ENCODE measurements at regions not wholly inside any gene's neighbourhood (a gene's known extent, or its start where the extent isn't known, plus 50 kb on each side); places are given as distances from the start of the nearest gene placed in this dataset.

DNA sequence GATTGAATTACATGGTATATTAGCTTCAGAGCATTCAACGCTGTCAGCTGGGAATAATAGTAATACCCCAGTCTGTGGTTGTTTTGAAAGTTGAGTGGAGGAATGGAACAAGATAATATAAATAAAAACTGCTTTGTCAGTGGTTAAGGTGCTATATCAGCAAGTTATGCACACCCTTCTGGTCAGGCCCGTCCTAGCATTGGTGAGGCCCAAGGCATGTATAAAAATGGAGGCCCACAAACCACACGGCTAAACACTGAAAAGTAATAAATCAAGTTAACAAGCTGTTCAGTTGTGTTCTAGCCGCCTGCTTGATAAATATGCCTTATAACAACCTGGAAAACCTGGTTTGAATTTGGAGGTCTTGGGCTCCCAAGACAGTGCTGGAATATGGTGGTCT, 77.4 kb downstream of the PSMG1 start:
- no peak for DNase-seq (ENCODE audit: low read depth in 4 of 4, low spot score in 2 of 4)

- no peak for DNase-seq (ENCODE audit: low read depth in 4 of 4, low spot score in 2 of 4)
Measured at GRCh38 chr21:39105341-39105765, 77.9 kb downstream of the PSMG1 start.

DNA sequence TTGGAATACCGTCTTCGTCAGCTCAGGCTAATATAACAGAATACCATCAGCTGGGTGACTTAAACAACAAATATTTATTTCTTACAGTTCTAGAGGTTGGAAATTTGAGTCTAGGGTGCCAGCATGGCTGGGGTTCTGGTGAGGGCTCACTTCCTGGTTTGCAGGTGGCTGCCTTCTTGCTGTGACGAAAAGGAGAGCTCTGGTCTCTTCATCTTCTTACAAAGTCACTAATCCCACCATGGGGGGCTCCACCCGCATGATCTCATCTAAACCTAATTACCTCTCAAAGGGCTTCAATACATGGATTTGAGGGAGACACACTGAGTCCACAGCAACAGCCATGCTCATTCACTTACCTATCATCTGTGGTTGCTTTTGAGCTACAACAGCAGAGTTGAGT, 78.3 kb downstream of the PSMG1 start:
- DNase-seq (ENCODE audit: low read depth in 4 of 4, low spot score in 2 of 4): no peak

DNA sequence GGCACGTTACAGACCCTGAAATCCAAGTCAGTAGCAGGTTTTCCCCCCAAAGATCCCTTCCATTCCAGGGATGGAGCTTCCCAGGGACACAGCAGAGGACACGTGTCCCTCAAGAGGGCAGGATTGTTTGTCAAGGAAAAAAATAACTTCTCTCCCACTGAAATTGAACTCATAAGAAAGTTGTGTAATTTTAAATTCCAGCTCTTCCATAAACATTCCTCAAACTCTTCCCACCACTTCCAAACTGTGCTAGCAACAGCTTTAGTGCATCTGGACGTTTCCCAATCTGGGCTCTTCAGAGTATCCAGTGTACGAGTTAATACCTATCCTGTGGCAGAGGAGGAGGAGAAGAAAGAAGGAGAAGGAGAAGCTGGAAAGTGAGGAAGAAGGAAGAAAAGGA, 79.6 kb downstream of the PSMG1 start:
- DNase-seq (ENCODE audit: low read depth in 4 of 4, low spot score in 2 of 4): no peak

- no peak for DNase-seq (ENCODE audit: low read depth in 4 of 4, low spot score in 2 of 4)
Measured at GRCh38 chr21:39099859-39100258, 83.4 kb downstream of the PSMG1 start.

DNA sequence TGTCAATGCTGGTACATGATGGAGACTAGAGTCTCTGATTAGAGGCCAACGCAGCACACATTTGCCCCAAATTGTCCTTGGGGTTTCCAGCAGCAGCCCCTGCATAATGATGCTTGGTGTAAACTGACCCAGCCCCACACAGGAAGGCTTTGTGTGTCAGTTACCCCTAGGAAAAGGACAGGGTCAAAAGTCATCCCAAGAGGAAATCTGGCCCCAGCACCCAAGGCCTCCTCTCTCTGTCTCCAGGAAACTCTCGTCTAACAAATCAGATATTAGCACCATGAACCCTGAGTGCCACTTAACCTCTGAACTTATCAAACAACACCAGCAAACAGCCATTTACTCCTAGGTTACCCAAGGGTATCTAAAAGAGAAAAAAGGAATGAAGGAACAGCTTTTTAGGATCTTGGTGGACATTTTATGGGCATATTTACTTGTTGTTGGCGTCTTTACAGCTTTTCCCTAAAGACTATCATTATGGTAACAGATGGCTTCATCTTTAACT, 84.5 kb downstream of the PSMG1 start:
- peak in 1 of 4 donors; percentile 70 for DNase-seq (ENCODE audit: low read depth in 4 of 4, low spot score in 2 of 4)

DNA sequence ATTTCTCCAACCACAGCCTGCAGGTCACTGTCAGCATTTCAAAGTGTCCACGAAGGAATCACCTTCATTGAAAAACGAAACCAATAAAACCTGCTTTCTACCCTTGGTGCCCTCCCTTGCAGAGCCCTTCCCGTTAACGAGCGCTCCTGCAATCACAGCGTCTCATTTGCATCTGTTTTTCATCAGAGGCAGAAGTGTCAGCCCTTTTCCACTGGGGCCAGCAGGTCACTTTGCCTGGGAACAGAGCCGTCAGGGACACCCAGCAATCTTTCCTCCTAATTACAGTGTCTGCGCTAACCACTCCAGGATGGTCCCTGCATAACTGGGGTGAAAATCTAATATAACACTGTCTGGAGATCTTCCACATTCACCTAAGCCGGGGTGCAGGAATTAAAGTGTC, 85.3 kb downstream of the PSMG1 start:
- no peak for DNase-seq (ENCODE audit: low read depth in 4 of 4, low spot score in 2 of 4)

DNA sequence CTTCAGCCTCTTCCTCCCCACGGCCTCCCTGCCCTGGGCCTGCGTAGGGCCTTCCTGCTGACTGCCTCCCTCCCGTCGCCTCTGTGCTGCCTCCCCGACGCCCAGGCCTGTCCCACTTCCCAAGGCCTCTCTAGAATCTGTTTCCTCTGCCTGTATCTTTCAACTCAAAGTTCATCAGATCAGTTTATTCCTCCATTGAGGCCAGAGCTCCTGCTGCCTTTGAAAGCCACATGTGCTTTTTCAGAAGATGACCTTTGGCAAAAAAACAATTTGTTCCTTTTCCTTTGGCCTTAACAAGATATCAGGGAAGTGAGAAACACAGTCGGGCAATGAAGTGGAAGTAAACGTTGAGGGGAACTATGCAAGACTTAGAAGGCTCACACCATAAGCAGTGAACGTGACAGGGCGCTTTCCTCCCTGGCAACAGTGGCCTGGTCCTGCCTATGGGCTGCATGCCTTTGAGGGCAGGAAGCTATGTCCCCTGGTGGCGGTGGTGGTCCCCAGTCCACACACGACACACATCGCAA, 85.9 kb downstream of the PSMG1 start:
- no peak for DNase-seq (ENCODE audit: low read depth in 4 of 4, low spot score in 2 of 4)

DNA sequence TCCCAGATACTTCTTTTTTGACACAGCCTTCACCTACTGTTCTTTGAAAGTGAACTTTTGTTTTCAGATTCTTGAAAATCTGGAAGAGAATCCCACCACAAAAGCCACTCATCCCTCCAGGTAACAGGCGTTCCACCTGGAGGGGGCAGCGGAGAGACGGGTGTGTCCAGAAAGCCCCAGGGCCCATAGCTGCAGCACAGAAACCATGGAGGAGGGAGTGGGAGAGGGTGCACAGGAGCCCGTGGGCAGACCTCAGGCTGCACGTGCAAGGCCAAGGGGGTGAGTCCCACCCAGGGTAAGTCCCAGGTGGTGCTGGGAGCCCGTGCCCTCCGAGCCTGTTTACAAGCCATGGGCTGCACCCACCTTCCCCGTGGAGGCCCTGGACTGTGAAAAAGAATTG, 86.5 kb downstream of the PSMG1 start:
- no peak for DNase-seq (ENCODE audit: low read depth in 4 of 4, low spot score in 2 of 4)

DNA sequence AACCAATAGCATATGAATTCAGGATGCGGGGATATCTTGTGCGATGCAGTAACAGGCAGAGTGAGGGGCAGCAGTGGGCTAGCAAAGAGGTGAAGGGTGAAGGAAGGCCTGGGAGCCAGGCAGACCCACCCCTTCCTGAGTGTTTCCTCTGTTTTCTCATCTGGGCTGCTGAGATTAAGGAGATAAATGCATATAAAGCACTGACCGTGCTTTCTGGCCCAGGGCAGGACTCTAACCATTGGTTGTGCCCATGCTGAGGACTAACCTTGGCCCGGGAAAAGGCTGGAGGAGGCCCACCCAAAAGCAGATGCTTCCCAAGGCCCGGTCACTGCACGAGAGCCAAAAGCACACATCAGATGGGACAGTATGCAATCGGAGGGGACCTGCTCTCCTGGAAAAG, 87.6 kb downstream of the PSMG1 start:
- no peak for DNase-seq (ENCODE audit: low read depth in 4 of 4, low spot score in 2 of 4)

GRCh38 chr21:39094847-39095579, 88.2 kb downstream of the PSMG1 start:
- no peak for DNase-seq (ENCODE audit: low read depth in 4 of 4, low spot score in 2 of 4)

- no peak for DNase-seq (ENCODE audit: low read depth in 4 of 4, low spot score in 2 of 4)
Measured at GRCh38 chr21:39094087-39094780, 89.0 kb downstream of the PSMG1 start.

- no peak for DNase-seq (ENCODE audit: low read depth in 4 of 4, low spot score in 2 of 4)
Measured at GRCh38 chr21:39093526-39093925, 89.7 kb downstream of the PSMG1 start.

- DNase-seq (ENCODE audit: low read depth in 4 of 4, low spot score in 2 of 4): no peak
Measured at GRCh38 chr21:39088831-39089380, 94.3 kb downstream of the PSMG1 start.

DNA sequence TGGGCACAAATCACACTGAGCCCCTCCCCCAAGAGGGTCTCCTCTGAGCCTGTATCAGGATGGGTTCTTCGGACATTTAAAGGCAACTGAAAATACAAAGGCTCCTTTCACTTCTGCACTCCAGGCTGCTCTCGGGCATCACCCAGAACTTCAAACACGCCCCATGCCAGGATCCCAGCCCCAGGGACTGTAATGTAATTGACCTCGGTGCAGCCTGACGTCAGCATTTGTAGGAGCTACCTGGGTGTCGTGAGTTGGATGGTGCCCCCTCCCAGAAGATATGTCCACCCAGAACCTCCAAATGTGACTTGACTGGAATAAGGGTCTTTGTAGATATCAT, 95.2 kb downstream of the PSMG1 start:
- no peak for DNase-seq (ENCODE audit: low read depth in 4 of 4, low spot score in 2 of 4)

DNA sequence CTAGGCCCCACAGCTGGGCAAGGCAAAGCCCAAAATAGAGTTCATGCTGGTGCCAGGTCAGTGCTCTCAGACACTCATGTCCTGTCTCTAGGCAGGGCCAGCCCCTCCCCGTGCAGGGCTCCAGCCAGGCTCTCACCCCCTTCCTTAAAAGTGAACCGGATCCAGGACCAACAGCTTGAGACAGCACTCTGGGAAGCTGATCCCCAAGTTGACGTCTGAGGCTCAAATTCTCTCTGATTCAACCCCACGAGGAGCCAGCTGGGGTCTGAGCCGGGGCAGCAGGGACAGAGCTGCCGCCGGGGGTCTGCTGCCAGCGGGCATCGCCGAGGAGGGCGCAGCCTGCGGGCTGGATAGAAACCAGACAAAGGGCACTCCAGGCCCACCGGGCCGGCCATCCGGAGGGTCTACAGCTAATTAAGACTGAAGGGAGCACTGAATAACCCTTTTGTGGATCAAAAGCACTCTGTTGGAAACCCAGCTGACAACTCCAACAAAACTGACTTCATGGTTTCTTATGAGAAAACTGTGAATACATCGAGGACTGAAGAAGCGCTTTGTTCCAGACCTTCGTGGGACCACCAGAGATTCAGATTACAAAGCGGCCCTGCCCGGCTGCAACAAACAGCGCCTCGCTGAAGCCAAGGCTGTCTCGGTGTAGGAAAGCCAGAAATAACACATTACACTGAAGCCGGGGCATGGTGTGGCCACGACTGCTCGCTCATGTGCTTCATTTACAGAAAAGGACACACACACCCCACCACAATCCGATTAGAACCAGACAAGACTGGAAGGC, 95.8 kb downstream of the PSMG1 start:
- DNase-seq (ENCODE audit: low read depth in 4 of 4, low spot score in 2 of 4): no peak

GRCh38 chr21:39086547-39086946, 96.7 kb downstream of the PSMG1 start:
- DNase-seq (ENCODE audit: low read depth in 4 of 4, low spot score in 2 of 4): no peak

- DNase-seq (ENCODE audit: low read depth in 4 of 4, low spot score in 2 of 4): no peak
Measured at GRCh38 chr21:39085843-39086405, 97.3 kb downstream of the PSMG1 start.

DNA sequence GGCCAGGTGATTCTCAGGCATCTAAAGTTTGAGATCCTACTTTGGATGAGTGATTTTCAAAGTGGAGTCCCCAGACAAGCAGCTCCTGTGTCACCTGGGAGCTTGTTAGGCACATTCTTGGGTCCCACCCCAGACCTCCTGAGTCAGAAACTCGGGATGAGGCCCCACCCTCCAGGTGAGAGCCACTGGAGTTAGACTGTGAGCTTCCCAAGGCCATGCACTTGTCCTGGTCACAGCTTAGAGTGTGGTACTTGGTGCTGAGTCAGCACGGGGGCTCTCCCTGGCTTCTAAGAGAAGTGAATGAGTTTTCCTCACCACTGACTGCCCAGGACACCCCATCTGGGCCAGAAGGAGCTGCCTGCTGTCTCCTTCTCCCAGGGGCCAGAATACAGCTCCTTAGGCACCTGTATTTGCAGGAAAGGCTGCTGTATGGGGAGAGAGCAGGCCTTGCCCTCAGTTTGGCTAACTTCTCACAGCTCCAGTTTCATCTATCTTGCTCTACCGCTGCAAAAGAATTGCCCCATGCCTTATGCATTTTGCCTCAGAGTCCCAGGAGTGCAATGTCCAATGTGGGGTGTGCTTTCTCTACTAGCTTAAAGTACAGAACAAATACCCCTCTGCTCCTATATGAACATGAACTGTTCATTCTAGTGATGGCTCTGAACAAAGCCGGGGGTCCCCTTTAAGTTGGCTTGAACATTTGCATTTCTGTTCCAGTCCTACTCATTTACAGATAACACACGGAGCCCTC, 98.1 kb downstream of the PSMG1 start:
- DNase-seq (ENCODE audit: low read depth in 4 of 4, low spot score in 2 of 4): no peak

DNA sequence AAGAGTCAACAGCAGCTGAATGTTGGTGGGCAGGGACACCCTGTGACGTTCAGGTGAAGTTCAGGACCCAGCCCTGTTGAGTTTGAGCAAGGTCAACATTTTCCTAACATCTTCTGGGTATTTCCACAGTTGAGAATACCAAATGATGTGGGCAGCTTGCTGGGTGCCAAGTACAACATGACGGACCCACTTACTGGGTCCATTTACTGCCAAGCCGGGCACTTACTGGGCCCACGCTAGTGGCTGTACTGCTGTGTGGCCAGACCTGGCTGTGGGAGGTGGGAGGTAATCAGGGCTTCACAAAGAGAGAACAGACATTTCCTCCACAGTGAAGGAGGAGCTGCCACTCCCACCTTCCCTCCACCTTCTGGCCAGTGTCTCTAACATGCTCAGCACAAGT, 99.2 kb downstream of the PSMG1 start:
- no peak for DNase-seq (ENCODE audit: low read depth in 4 of 4, low spot score in 2 of 4)

Data from left renal cortex interstitium (tissue), 4 donors.